ENCODE measurements at regions not wholly inside any gene's neighbourhood (a gene's known extent, or its start where the extent isn't known, plus 50 kb on each side); places are given as distances from the start of the nearest gene placed in this dataset.

DNA sequence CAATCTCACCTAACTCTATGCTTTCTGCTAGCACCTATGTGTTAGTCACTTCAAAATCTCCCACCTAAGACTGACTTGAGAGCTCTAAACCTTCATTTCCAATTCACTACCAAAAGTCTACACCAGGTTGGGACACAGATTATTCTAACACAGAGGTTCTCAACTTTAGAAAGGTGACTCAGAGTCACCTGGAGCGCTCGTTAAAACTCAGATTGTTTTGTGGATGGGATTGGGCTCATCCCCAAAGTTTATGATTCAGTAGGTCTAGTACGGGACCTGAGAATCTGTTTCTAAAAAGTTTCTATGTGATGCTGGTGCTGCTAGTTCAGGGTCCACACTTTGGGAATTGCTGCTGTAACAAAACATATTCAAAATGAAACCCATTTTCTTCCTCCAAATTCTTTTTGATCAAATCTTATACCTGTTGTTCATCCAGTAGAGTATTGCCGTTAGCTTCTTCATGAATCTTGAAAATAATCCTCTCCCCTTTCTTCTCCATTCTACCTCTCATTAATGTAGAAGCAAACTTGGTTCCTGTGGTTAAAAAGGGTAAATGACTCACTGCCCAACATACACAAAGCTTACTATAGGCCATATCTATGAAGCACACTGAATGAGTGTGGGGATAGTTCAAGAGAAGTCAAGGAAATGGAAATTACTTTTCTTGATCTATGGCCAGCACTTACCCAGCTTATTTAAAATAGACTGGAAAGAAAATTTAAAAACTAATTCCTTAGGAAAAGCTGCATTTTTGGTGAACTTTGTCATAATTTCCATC is 206.7 kb downstream of the KIF21A start:
- TF ChIP-seq, protein P1, sequence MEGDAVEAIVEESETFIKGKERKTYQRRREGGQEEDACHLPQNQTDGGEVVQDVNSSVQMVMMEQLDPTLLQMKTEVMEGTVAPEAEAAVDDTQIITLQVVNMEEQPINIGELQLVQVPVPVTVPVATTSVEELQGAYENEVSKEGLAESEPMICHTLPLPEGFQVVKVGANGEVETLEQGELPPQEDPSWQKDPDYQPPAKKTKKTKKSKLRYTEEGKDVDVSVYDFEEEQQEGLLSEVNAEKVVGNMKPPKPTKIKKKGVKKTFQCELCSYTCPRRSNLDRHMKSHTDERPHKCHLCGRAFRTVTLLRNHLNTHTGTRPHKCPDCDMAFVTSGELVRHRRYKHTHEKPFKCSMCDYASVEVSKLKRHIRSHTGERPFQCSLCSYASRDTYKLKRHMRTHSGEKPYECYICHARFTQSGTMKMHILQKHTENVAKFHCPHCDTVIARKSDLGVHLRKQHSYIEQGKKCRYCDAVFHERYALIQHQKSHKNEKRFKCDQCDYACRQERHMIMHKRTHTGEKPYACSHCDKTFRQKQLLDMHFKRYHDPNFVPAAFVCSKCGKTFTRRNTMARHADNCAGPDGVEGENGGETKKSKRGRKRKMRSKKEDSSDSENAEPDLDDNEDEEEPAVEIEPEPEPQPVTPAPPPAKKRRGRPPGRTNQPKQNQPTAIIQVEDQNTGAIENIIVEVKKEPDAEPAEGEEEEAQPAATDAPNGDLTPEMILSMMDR (IDR thresholded peaks at IDR 0.05) = no peak
- no peak for TF ChIP-seq EZH2 (IDR thresholded peaks at IDR 0.05; ENCODE audit: borderline replicate concordance, insufficient read depth, low read depth, low read length, poor library complexity, severe bottlenecking)
